Caco-2 (cell line): ENCODE measurements at regions not wholly inside any gene's neighbourhood (a gene's known extent, or its start where the extent isn't known, plus 50 kb on each side); places are given as distances from the start of the nearest gene placed in this dataset.

ENCODE experiments used
- BruUV-seq: library from RNA; stranded (reverse); fragments of 400-500 nt; replicated peaks from 2 replicates; lab custom pipeline; 2021; lab: Mats Ljungman, UMichigan
- CTCF ChIA-PET: fragments of 300-600 bp; sonication (Branson Sonifier 250); formaldehyde crosslinking; loops from one replicate; lab custom pipeline; 2022; ENCODE audit warnings: antibody characterized with exemption; lab: Charles Lee
- POLR2A ChIA-PET: fragments of 300-600 bp; sonication (Branson Sonifier 250); formaldehyde crosslinking; loops from one replicate; lab custom pipeline; 2022; ENCODE audit warnings: antibody characterized with exemption; lab: Charles Lee
- DNase-seq, 2 experiments: peaks; one replicate each; pipeline versions ENCODE4 v3.0.0 to v3.0.0-alpha.2; 2020 to 2022
- H3K27me3 ChIP-seq: replicated peaks from 2 replicates; pipeline ENCODE4 v1.6.0; 2011; ENCODE audit warnings: low read length; ENCODE audit not compliant: control insufficient read depth, insufficient read depth
- H3K36me3 ChIP-seq: 2 replicates; pipeline ENCODE4 v1.5.1; 2011; ENCODE audit warnings: low read length; ENCODE audit not compliant: control insufficient read depth, insufficient read depth
- H3K4me1 ChIP-seq: fragments of 250-450 bp; sonication (Bioruptor Pico); 2 replicates; pipeline ENCODE4 v1.5.1; 2020; ENCODE audit warnings: mild to moderate bottlenecking
- H3K4me3 ChIP-seq: 2 replicates; pipeline ENCODE4 v1.5.1; 2011; ENCODE audit warnings: low read depth, mild to moderate bottlenecking, control low read depth, low read length
- H3K9me3 ChIP-seq: fragments of 250-450 bp; sonication (Bioruptor Pico); 2 replicates; pipeline ENCODE4 v1.5.1; 2020; ENCODE audit warnings: mild to moderate bottlenecking, moderate library complexity
- H3K27ac Mint-ChIP-seq: one replicate; pipeline ENCODE4 v1.8.0; 2022; ENCODE audit warnings: mixed read lengths; ENCODE audit not compliant: unreplicated experiment
- H3K27me3 Mint-ChIP-seq: one replicate; pipeline ENCODE4 v1.8.0; 2022; ENCODE audit warnings: mixed read lengths; ENCODE audit not compliant: insufficient read depth, unreplicated experiment
- H3K36me3 Mint-ChIP-seq: one replicate; pipeline ENCODE4 v1.8.0; 2022; ENCODE audit warnings: mild to moderate bottlenecking, mixed read lengths; ENCODE audit not compliant: insufficient read depth, unreplicated experiment
- H3K4me1 Mint-ChIP-seq: one replicate; pipeline ENCODE4 v1.8.0; 2022; ENCODE audit warnings: low read depth, mixed read lengths; ENCODE audit not compliant: unreplicated experiment
- H3K4me3 Mint-ChIP-seq: one replicate; pipeline ENCODE4 v1.8.0; 2022; ENCODE audit warnings: mild to moderate bottlenecking, moderate library complexity, mixed read lengths; ENCODE audit not compliant: unreplicated experiment
- H3K9me3 Mint-ChIP-seq: one replicate; pipeline ENCODE4 v1.8.0; 2022; ENCODE audit warnings: mixed read lengths; ENCODE audit not compliant: unreplicated experiment
- CTCF ChIP-seq, 2 experiments: fragments of 200-600 bp in 1 of 2; IDR thresholded peaks; 1 replicate in 1 of 2; 2 replicates in 1 of 2; pipeline versions ENCODE4 v1.5.1 to v1.8.0; 2011 to 2022; ENCODE audit warnings: antibody characterized with exemption in 1 of 2, control low read depth in 1 of 2, inconsistent platforms in 1 of 2, low read depth in 1 of 2, low read length in 1 of 2, mild to moderate bottlenecking in 1 of 2, moderate library complexity in 1 of 2; ENCODE audit not compliant: insufficient read depth in 1 of 2, severe bottlenecking in 1 of 2, unreplicated experiment in 1 of 2
- intact Hi-C: fragments of 100-400 bp; cut with micrococcal nuclease; formaldehyde crosslinking; loops from one replicate; pipeline ENCODE4 v1.10.0; 2022; ENCODE audit not compliant: unreplicated experiment

GRCh38 chr5:56673171-56673570 is 142.2 kb upstream of the MAP3K1 start:
- peaks cover 39% of the 10 kb centered on the region for H3K4me1 Mint-ChIP-seq
- ChIA-PET CTCF (no interaction called here), POLR2A (no interaction called here)
- no peak for DNase-seq
- Histone ChIP-seq H3K9me3 (no peaks in the 10 kb centered on the region), H3K4me1 (peaks cover 44% of the 10 kb centered on the region), H3K4me3 (no peak overlapping the region), H3K36me3 (no peaks in the 10 kb centered on the region), H3K27me3 (no peaks in the 10 kb centered on the region)
- TF ChIP-seq CTCF (IDR thresholded peaks at IDR 0.05; ENCODE audit: insufficient read depth in 1 of 2, low read depth in 1 of 2, low read length in 1 of 2, severe bottlenecking in 1 of 2, unreplicated experiment in 1 of 2), result no peak
- no peaks in the 10 kb centered on the region for H3K27me3 Mint-ChIP-seq
- H3K4me3 Mint-ChIP-seq, result no peak overlapping the region
- peaks cover 20% of the 10 kb centered on the region for H3K9me3 Mint-ChIP-seq
- H3K27ac Mint-ChIP-seq, result no peak overlapping the region
- no peaks in the 10 kb centered on the region for H3K36me3 Mint-ChIP-seq
- no TSS peak for BruUV-seq
- intact Hi-C loops, result loop anchor here (10.0 kb wide), 1 partner anchor 398 kb away; no protein-coding TSS in a partner anchor

- Histone ChIP-seq H3K4me1 (peaks cover 43% of the 10 kb centered on the region), H3K4me3 (no peak overlapping the region), H3K36me3 (no peaks in the 10 kb centered on the region), H3K9me3 (no peaks in the 10 kb centered on the region), H3K27me3 (no peaks in the 10 kb centered on the region)
- POLR2A ChIA-PET, result no interaction called here
- Mint-ChIP-seq H3K9me3 (peaks cover 20% of the 10 kb centered on the region), H3K36me3 (no peaks in the 10 kb centered on the region), H3K4me1 (peaks cover 38% of the 10 kb centered on the region), H3K4me3 (no peak overlapping the region), H3K27me3 (no peaks in the 10 kb centered on the region), H3K27ac (no peak overlapping the region)
- TF ChIP-seq CTCF (IDR thresholded peaks at IDR 0.05; ENCODE audit: insufficient read depth in 1 of 2, low read depth in 1 of 2, low read length in 1 of 2, severe bottlenecking in 1 of 2, unreplicated experiment in 1 of 2), result no peak
- no TSS peak for BruUV-seq
- CTCF ChIA-PET, result no interaction called here
- intact Hi-C loops, result loop anchor here (10.0 kb wide), 1 partner anchor 397 kb away; no protein-coding TSS in a partner anchor
- no peak for DNase-seq
Observed at GRCh38 chr5:56671571-56671970, 143.8 kb upstream of the MAP3K1 start.

GRCh38 chr5:56670916-56671315 is 144.4 kb upstream of the MAP3K1 start:
- intact Hi-C loops, result loop anchor here (10.0 kb wide), 1 partner anchor 396 kb away; no protein-coding TSS in a partner anchor
- H3K4me1 Mint-ChIP-seq, result peaks cover 31% of the 10 kb centered on the region
- no peaks in the 10 kb centered on the region for H3K27me3 Mint-ChIP-seq
- Histone ChIP-seq H3K4me3 (no peak overlapping the region), H3K36me3 (no peaks in the 10 kb centered on the region), H3K4me1 (peaks cover 36% of the 10 kb centered on the region), H3K9me3 (no peaks in the 10 kb centered on the region), H3K27me3 (no peaks in the 10 kb centered on the region)
- POLR2A ChIA-PET, result no interaction called here
- peaks cover 20% of the 10 kb centered on the region for H3K9me3 Mint-ChIP-seq
- H3K36me3 Mint-ChIP-seq, result no peaks in the 10 kb centered on the region
- no peak overlapping the region for H3K4me3 Mint-ChIP-seq
- BruUV-seq, result no TSS peak
- H3K27ac Mint-ChIP-seq, result no peak overlapping the region
- CTCF ChIA-PET, result interaction anchor here (1.4 kb wide), 1 partner anchor 168 kb away, joined by 3 read pairs; no protein-coding TSS in a partner anchor
- no peak for DNase-seq
- TF ChIP-seq CTCF (IDR thresholded peaks at IDR 0.05; ENCODE audit: insufficient read depth in 1 of 2, low read depth in 1 of 2, low read length in 1 of 2, severe bottlenecking in 1 of 2, unreplicated experiment in 1 of 2), result no peak
